ENCODE measurements at regions not wholly inside any gene's neighbourhood (a gene's known extent, or its start where the extent isn't known, plus 50 kb on each side); places are given as distances from the start of the nearest gene placed in this dataset.
A peak's percentile ranks its signal among the peaks of the same experiment; 100 is the strongest.

DNA sequence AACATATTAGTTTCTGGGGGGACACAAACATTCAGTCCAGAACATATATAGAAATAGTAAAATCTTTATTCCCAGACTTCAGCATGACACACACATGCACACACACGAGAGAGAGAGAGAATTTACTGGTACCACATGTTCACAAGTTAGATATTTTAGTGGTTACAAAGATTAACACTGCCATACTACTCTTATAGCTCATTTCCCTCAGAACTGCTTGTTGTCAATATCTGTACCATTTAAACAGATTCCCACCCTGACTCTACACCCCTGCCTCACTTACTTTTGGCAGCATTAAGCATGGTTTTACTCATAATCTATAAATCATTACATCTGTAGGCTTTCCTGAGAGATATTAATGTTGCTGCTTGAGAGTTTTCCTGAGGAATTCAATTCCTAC lies 524.7 kb upstream of the HTR2A start:
- no peak for ATAC-seq

DNA sequence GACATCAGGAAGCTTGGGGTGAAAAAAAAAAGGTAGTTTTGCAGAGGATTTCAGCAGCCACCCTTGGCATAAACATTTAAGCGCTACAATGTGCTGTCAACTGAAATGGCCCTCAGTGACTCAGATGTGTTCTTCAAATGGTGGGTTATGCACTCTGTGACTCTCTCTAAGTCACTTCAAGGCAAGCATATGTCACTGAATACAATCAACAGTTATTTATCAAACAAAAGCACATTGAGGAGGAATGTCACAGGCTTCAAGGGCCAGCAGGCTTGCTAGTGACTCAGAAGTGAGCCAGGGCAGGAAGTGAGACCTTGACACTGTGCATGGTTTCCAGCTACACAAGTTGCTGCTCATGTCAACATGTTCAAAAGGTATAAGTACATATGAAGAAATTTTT lies 523.7 kb upstream of the HTR2A start:
- ATAC-seq = no peak

- no peak for ATAC-seq
Measured at GRCh38 chr13:47420020-47420419, 523.2 kb upstream of the HTR2A start.

DNA sequence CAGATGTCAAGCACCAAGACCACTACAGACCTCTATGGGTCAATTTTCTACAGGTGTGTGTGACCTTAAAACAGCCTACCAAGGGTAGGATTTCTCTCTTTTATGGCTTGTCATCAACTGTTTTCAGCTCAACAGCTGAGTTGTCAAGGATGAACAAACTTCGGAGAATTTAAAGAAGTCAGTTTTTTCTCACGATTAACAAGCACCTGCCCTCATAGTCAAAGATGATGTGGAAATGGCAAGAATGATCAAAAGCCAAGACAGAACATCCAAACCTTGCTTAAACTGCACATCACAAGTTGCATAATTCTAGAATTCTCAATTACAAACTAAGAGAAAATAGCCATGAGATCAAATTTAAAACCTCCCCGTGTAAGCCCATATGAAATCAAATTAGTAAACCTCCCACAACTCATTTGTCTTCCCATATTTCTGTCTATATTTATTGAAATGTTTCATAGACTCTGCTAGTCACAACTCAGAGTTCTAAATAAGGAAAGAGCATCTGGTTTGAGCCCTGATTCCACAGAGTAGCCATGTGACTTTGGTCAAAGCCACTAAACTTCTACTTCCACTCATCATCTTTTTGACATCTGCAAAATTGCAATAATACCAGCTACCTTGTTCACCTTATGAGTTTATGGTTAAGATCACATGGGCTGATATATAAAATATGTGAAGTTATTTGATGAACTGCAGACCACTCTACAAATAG lies 521.5 kb upstream of the HTR2A start:
- no peak for ATAC-seq

GRCh38 chr13:47417485-47417884 lies 520.6 kb upstream of the HTR2A start:
- ATAC-seq = no peak

DNA sequence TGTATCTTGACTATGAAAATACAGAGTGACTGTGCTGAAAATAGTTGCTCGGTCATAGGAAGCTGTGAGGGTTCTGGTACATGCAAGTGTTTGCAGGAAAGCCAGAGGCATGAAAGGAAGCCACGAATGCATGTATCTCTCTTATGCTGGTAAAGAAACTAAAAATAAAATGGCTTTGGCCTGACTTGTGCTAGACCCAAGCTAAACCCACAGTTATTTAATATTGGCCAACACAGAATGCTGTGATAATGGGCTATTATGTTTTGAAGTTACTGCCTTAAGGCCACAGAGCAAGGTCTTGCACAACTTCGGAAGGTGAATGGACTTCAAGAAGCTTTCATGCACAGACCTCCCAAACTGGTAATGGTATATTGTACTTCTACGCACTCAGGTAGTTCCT lies 518.2 kb upstream of the HTR2A start:
- no peak for ATAC-seq

GRCh38 chr13:47413526-47413925 lies 516.7 kb upstream of the HTR2A start:
- no peak for ATAC-seq

DNA sequence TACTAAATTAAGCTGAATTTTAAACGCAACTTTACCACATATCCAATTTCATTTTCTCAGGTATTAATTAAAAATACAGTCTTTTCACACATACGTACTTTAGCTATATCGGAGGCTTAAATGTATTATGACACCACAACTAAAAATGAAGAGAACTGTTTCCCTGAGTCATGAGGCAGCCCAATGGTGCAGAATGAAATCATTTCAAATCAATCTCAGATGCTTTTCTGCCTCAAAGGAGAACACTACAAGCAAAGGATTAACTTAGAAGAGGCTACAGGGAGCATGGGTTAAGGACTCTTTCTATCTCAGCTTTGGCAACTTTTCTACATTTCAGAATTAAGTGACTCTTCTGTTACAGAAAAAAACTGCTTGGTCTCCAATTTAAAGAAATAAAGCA lies 516.3 kb upstream of the HTR2A start:
- no peak for ATAC-seq

- no peak for ATAC-seq
Measured at GRCh38 chr13:47409778-47410177, 512.9 kb upstream of the HTR2A start.

- ATAC-seq = no peak
Measured at GRCh38 chr13:47408546-47409319, 511.9 kb upstream of the HTR2A start.

DNA sequence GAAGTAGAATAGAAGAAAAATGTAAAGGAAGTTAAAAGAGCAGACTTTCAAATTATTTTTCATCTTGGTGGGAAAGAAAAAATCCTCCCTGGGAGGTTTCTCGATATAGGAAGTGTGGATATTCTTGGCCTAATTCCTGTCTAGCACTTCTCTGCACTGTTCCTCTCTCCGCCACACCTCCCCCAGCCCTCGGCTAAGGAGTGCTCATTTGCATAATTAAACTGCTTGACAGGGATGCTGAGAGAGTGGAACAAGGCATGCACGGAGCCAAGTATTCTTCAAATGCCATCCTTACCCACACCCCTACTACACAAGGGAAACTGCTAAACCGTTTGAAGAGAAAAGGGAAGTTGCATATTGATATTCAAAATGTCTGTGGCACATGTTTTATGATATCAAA lies 511.0 kb upstream of the HTR2A start:
- no peak for ATAC-seq

DNA sequence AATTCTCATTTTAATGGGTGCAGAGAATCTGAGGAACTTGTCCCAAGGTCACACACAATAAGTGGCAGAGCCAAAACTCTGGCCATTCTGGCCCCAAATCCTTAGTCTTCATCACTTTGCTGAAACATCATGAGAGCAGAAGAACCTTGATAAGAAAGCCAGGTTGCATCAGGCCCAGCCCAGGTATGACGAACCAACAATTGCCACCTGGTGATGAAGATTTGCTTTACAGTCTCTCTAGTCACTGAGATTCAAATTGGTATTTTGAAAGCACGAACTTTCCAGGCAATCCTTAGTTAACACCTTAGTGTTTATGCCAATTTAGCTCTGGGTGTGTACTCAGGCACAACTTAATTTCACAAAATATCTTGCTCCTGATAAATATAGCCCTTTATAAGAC lies 502.7 kb upstream of the HTR2A start:
- no peak for ATAC-seq

DNA sequence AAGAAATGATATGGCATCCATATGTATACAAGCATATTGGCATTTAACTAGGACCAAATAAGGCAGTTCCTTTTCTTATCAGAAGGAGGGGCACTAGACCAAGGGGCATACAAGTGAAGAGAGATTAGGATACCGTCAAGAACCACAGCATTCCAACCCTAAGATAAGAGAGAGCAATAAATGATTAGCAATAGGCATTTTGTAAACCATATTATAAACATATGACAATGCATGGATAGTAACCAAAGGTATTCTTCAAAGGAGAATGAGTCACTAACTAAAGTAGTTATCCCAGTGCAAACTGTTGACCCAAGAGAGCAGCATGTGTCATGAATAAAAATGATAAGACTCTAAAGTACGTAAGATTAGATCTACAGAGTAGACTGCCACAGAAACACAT lies 500.9 kb upstream of the HTR2A start:
- ATAC-seq = peak; percentile 47

DNA sequence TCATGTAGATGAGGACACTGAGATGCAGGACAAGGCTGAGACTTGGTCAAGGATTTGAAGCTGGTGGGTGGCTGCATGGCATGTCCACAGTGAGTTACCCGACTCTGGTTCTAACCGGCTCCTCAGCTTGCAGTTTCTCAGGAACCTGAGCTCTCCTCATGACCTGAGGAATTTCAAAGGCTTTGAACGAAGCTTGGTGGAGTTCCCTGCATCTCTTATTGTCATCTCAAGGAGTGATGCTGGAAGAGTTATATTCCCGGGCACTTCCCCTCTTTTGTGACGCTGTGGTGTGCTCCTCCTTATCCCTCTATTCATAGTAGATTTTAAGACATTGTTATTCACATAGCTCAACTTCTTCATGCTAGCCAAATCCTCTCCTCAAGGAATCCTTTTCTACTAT lies 500.1 kb upstream of the HTR2A start:
- ATAC-seq = no peak

GRCh38 chr13:47374741-47375140 lies 477.9 kb upstream of the HTR2A start:
- ATAC-seq = no peak

GRCh38 chr13:47372751-47373150 lies 475.9 kb upstream of the HTR2A start:
- ATAC-seq = no peak

- no peak for ATAC-seq
Measured at GRCh38 chr13:47351798-47352197, 454.9 kb upstream of the HTR2A start.

- ATAC-seq = no peak
Measured at GRCh38 chr13:47350334-47351124, 453.7 kb upstream of the HTR2A start.

DNA sequence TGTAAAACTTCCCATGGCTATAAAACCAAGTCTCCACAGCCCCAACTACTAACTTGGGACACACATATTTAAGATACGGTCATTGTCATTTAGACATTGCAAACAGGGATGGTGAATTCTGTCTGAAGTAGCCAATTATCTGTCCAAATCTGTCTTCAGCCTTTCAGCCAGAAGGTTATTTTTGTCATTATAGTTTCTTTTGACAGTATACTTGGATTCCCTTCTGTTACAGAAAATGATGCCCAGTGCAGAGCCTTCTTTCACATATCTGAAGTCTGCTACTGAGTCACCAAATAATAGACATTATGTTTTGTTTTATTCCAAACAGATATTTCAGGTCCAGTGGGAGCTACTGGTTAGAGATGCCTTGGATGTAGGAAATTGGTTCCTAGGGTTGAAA lies 452.4 kb upstream of the HTR2A start:
- no peak for ATAC-seq

DNA sequence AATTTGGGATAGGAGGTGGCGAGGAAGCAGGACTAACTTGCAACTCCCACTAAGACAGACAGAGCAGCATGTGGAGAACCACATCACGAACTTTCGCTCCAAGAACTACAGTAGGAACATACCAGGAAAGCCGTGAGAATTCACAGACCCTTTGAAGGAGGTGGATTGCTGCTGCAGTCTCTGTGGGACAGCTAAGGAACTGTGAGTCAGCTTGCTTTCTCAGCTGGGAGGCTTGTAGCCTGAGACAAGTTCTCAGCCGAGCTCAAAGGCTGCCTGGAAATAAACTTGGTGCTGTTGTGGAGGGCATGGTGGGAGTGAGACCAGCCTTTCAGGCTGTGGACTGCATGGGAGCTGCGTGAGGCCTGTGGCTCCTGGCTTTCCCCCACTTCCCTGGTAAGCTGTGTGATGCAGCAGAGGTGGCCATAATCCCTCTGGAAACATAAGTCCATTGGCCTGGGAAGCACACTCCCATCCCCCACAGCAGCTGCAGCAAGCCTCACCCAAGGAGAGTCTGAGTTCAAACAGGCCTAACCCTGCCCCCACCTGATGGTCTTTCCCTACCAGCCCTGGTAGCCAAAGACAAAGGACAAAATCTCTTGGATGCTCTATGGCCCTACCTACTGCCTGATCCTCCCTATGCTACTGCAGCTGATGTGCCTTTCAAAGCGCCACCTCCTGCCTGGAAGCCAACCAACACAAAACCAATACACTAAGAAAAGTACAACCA lies 441.1 kb upstream of the HTR2A start:
- no peak for ATAC-seq

- ATAC-seq = no peak
Measured at GRCh38 chr13:47334173-47334572, 437.3 kb upstream of the HTR2A start.

DNA sequence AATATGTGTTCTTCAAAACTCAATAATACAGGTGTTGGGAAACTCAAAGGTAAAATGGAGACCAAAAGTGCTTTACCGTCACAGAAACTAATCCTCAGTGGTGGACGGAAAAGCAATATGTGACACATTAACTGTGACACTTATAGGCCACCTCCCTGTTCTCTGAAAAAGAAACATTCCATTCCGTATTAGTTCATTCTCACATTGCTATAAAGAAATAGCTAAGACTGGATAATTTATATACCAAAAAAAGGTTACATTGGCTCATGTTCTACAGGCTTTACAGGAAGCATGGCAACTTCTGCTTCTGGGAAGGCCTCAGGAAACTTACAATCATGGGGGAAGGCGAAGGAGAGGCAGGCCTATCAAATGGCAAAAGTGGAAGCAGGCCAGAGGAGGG lies 435.3 kb upstream of the HTR2A start:
- no peak for ATAC-seq

DNA sequence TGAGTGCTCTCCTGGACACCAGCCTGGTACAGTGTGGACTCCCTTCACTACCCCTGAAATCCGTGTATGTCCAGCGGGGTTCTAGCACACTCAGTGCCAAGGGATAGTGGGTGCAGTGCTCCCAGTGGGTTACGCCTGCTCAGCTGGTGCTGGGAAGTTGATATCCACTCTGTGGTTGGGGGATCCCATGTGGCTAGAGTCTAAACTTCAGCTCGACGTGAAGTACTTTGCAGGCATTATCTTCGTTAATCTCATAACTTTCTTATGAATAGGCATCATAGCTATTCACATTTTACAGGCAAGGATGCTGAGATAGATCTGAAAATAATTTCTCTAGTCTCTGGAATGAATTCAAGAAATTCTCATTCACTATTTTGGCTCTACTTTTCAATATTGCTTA lies 433.2 kb upstream of the HTR2A start:
- no peak for ATAC-seq

All from esophagus mucosa (tissue), 1 donor.